Fibroblast of villous mesenchyme (primary cell): ENCODE measurements at regions not wholly inside any gene's neighbourhood (a gene's known extent, or its start where the extent isn't known, plus 50 kb on each side); places are given as distances from the start of the nearest gene placed in this dataset.

Experiments used
- DNase-seq: peaks from one replicate; pipeline ENCODE4 v3.0.0-alpha.2; 2010; ENCODE audit warnings: low read depth
- H3K4me3 ChIP-seq: 2 replicates; pipeline ENCODE4 v1.5.1; 2011; ENCODE audit warnings: low read depth, mild to moderate bottlenecking, low read length
- TF ChIP-seq, protein P1 (sequence below): IDR thresholded peaks from 2 replicates; pipeline ENCODE4 v1.5.1; 2012; ENCODE audit warnings: low read depth, mild to moderate bottlenecking, low read length; ENCODE audit not compliant: insufficient read depth

DNA sequence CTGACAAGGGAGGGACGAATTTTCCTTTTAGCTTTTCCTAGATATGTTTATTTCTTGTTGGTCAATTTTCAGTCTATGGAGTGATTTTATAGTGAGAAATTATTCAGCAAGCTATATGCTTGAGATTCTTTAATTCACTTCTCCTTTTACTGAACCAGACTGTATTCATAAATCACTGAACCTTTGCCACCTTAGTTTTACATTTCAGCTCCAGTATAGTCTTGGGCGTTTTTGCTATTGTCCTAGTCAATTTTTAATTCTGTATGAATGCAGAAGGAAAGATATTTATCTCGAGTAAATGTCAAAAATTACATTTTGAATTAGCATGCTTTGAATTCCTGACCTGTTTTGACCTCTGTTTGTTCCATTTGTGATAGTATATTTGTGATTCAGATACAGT is 468.9 kb downstream of the IPMK start:
- H3K4me3 ChIP-seq: no peak overlapping the region
- TF ChIP-seq, protein P1, sequence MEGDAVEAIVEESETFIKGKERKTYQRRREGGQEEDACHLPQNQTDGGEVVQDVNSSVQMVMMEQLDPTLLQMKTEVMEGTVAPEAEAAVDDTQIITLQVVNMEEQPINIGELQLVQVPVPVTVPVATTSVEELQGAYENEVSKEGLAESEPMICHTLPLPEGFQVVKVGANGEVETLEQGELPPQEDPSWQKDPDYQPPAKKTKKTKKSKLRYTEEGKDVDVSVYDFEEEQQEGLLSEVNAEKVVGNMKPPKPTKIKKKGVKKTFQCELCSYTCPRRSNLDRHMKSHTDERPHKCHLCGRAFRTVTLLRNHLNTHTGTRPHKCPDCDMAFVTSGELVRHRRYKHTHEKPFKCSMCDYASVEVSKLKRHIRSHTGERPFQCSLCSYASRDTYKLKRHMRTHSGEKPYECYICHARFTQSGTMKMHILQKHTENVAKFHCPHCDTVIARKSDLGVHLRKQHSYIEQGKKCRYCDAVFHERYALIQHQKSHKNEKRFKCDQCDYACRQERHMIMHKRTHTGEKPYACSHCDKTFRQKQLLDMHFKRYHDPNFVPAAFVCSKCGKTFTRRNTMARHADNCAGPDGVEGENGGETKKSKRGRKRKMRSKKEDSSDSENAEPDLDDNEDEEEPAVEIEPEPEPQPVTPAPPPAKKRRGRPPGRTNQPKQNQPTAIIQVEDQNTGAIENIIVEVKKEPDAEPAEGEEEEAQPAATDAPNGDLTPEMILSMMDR: no peak
- no peak for DNase-seq

DNA sequence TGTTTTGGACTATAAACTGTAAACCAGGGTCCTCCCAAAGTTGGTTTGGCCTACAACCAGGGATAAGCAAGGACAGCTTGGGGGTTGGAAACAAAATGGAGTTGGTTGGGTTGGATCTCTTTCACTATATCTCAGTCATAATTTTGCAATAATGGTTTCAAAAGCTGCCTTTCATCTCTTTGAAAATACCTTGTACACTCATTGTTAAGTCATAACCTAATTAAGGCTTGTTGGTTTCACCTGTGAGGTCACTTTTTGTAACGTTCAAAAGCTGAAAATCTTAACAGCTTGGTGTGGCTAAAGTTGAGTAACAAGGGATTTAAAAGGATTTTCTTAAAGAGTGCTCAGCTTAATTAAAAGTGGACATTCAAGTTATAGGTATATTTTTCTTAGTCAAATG is 476.1 kb downstream of the IPMK start:
- TF ChIP-seq, protein P1: no peak
- no peak for DNase-seq
- no peak overlapping the region for H3K4me3 ChIP-seq

DNA sequence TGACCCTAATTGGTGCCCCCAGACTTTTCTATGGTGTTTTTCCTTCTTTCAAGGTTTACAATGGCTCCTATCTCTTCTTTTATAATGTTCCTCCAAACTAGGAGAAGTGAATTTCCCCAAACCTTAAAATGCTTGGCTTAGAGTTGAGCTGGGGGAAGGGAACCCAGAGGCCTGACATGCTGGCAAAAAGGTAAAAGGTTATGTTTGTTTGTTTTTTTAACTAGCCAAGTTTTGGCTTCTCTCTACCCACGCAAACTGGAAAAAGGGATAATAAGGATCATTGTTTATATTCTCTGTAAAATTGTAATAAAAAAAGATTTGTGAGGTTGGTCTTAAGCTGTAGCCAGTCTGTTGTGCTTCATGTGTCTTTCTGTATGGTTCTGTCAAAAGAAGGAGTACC is 477.0 kb downstream of the IPMK start:
- TF ChIP-seq, protein P1: no peak
- no peak for DNase-seq
- H3K4me3 ChIP-seq: no peak overlapping the region

DNA sequence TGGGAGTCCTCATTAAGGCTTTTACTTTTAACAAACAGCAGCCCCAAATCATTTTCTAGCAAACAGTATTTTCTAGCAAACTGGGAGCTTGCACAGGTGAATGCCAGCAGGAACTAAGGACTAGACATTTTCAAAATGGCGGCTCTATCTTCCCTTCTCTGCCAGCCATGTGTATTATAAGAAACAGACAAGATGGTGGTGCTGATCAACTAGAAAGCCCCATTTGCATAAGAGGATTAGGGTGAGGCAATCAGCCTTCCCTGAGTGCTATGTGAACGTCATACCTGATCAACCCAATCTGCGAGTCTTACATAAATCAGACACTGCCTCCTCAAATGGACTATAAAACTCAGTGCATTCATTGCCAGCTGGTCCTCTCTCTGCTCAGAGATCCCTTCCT is 479.6 kb downstream of the IPMK start:
- no peak for DNase-seq
- TF ChIP-seq, protein P1: no peak
- no peak overlapping the region for H3K4me3 ChIP-seq

DNA sequence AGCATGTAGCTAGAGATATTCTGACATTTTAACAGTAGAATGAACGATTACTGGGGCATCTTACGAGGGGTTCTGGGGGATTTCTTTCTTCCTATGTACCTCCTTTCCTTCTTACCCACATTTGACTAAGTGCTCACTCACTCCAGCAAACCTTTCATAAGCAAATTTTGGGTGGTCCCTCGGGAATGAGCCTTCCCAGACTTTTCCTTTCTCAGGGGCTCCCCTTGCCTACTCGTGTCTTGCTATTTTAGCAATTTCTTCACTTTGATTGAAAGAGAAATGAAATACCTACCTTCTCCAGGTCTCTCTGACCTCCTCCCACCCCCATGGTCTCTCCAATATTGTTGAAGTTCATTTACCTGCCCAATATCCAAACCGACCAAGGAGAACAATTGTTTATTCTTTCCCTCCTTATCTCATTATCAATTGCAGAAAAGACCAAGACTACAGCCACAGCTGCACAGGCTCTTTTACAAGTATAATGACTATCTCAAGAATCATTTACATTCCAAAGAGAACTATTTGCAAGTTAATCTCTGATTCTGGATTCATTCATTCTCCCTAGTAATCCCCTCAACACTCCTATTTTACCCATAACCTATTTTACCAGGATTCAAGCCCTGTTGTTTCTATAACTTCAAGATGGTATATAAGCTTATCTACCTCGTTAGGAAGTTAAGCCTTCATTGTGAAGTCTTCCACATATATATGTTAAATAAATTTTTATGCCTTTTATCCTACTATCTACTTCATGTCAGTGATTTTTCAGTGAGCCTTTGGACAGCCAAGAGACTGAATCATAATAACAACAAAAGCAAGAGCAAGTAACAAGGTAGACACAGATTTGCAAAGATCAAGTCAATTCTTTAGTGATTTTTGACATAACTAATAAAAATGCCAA is 480.6 kb downstream of the IPMK start:
- TF ChIP-seq, protein P1: no peak
- H3K4me3 ChIP-seq: no peak overlapping the region
- no peak for DNase-seq

DNA sequence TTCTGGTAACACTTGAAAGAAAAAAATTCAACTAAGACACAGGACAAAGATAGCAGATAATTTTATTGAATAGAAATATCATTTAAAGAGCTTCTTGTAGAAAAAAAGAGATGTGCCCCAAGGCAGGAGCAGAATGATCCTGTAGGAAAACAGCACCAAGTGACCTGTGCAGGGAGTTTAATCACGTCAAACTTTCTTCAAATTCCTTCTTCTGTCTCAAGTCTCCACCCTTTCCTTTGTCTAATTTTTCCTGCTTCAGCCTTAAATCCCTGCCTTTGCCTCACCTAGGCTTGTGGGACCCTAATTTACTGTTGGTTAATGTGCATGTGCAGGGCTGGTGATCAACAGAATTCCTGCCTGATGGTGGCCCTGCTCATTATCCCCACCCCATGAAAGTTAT is 481.4 kb downstream of the IPMK start:
- no peak for DNase-seq
- TF ChIP-seq, protein P1: no peak
- H3K4me3 ChIP-seq: no peak overlapping the region
